ENCODE measurements at regions not wholly inside any gene's neighbourhood (a gene's known extent, or its start where the extent isn't known, plus 50 kb on each side); places are given as distances from the start of the nearest gene placed in this dataset.
"Not testable (repeated sequence)": the region's sequence is repeated elsewhere in the genome, so short reads cannot be mapped to it uniquely, and the experiment has no call there.

DNA sequence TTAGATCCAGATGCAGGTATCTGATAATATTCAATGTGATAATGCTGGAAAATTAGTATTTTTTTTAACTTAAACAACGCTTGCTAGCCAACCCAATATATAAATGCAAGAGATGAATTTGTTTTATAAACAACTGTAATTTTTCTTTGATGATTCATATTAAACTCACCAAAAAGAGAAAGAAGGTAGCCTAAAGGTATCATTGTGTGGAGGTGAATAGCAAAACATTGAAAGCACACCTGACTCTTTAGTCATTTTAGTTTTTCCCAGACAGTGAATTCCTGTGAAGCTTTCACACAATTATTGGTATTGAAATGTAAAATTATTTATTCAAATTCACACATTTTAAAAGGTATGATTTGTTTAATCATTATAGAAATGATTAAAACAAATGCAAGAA is 424.0 kb downstream of the NR4A2 start:
- no peak overlapping the region for H3K4me3 ChIP-seq (ENCODE audit: low read depth, low read length)

DNA sequence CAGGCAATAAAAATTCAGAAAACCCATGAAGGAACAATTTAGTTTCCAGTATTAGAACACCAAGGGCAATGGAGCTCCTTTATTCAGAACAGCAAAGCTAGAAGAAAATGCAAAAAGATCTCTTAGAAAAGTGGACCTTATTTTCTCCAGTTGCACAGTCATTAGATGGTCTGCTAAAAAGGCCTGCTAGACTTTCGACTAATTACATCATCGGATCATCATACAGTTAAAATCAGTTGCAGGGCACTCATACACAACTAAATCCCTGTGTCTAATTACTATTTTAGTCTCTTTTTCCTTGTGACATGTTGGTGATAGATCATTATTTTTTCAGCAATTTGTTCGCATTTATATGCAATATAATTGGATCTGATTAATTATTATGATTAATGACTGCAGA is 425.3 kb downstream of the NR4A2 start:
- H3K4me3 ChIP-seq (ENCODE audit: low read depth, low read length): no peak overlapping the region

DNA sequence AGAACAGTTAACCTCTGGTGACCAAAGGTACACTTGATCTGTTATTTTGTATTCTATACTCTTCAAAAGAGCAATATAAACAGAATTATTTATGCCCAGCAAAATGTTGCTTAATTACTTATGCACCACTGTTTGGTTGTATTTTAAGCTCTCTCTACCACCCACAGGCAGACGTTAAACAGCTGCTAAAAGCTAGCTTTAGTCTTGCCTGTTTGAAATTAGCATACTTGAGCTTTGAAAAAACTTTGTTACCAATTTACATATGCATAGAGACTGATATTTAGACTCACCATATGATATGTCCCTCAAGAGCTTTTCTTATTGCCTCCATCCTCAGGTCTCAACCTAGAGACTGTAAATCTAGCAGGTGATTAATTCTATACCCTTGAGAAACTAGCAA is 426.9 kb downstream of the NR4A2 start:
- H3K4me3 ChIP-seq (ENCODE audit: low read depth, low read length): no peak overlapping the region

DNA sequence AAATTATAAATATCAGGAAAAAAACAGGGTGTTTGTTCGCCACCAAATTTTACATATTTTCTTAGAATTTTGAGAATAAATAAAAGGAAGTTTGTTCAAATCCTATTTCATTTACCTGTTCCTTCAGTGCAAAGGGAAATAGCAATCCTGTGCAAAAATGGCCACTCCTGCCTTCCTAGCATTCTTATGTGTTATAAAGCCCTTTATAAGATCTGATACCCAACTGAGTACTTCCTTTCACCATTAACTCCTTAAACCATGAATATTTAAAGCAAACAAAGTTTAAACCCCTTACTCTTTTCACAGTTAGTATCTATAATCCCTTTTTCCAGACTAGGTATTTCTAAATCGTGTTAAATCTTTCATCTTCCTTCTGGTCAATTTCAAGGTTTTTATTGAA is 427.8 kb downstream of the NR4A2 start:
- H3K4me3 ChIP-seq (ENCODE audit: low read depth, low read length): no peak overlapping the region

DNA sequence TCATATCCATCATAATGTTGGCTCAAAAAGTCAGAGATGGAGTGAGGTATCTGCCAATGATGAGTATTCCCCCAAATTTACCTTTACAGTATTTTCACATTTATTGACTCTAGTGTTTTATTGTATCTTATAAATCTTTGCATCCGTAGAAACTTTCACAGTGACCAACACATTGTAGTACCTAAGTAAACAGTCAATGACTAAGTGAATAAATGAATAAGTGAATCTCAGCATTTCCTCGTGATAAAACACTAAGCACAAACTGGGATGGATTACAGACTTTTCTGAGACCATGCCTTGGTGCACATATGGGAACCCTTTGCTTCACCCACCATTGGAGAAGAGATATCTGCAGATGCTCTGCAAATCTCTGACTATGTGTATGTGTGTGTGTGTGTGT is 429.9 kb downstream of the NR4A2 start:
- no peak overlapping the region for H3K4me3 ChIP-seq (ENCODE audit: low read depth, low read length)

DNA sequence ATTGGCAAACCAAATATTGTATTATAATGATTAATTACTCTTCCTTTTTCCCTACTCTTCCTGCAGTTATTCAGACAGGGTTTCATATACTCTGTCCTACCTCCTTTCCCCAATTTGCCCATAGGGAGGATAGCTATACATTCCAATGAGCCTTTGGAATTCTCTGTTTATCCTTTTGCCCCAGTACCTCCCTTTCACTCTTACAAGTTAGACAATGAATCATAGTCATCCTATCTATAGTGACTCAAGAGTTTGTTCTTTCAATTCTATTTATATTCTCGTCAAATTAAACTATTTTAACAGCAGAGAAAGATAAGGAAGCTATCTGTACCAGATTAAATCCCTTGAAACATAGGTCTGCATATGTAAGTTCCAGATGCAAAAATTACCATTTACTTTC is 437.5 kb downstream of the NR4A2 start:
- no peak overlapping the region for H3K4me3 ChIP-seq (ENCODE audit: low read depth, low read length)

DNA sequence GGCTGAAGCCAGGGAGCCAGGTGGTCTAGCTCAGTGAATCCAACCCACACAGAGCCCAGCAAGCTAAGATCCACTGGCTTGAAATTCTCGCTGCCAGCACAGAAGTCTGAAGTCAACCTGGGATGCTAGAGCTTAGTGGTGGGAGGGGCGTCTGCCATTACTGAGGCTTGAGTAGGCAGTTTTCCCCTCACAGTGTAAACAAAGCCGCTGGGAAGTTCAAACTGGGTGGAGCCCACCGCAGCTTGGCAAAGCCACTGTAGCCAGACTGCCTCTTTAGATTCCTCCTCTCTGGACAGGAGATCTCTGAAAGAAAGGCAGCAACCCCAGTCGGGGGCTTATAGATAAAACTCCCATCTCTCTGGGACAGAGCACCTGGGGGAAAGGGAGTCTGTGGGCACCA is 452.1 kb downstream of the NR4A2 start:
- H3K4me3 ChIP-seq (ENCODE audit: low read depth, low read length): not testable (repeated sequence)

DNA sequence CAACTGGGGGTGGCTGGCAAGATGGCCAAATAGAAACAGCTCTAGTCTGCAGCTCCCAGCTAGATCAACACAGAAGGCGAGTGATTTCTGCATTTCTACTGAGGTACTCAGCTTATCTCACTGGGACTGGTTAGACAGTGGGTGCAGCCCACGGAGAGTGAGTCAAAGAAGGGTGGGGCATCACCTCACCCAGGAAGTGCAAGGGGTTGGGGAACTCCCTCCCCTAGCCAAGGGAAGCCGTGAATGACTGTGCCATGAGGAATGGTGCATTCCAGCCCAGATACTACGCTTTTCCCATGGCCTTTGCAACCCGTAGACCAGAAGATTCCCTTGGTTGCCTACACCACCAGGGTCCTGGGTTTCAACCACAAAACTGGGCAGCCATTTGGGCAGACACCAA is 452.6 kb downstream of the NR4A2 start:
- not testable (repeated sequence) for H3K4me3 ChIP-seq (ENCODE audit: low read depth, low read length)

DNA sequence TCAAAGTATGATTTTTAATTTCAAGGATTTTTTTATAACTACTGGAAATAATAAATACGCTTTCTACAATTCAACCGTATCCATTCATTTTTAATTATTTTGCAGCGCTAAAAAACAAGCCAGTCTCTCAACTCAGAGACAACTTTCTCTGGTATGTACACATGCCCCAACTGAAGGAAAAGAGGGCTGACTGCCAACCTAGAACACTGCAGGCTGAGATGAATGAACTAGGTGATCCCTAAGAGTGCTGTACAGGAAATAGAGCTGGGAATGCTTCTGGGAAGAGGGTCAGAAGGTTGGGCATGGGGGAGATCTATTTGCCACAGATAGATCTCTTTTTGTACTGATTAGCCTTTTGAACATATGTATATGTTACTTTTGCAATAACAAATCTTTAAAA is 460.1 kb downstream of the NR4A2 start:
- no peak overlapping the region for H3K4me3 ChIP-seq (ENCODE audit: low read depth, low read length)

DNA sequence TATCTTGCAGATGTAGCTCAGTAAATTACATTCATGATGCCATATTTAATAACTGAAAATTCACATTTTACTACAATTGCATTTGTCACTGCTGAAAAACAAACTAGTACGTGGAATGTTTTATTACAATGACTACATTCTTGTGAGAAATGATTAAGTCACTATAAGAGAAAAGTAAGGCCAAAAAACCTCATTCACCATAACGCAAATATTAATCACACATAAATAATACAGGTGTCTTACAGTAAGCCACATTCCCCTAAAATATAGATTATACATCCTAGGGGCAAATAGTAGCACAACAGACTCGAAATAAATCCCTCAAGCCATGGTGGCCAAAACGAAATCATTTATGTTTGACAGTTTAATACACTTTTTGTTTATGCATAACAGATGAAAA is 460.6 kb downstream of the NR4A2 start:
- H3K4me3 ChIP-seq (ENCODE audit: low read depth, low read length): no peak overlapping the region

DNA sequence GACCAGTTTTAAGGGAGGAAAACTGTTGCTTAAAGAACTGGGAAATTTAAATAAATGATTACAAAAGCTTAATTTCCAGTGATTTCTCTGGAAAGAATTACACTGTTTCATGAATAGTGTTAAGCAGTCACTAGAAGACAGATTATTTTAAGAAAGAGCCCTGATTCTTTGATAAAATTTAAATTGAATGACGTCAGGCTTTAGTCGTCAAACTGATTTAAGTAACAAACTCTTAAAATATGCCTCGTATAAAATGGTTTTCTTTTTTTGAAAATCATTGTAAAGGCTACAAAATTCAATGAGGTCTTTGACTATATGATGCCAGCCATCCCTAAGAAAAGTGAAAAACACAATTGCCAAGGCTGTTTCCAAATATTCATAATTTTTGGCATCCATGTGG is 465.0 kb downstream of the NR4A2 start:
- no peak overlapping the region for H3K4me3 ChIP-seq (ENCODE audit: low read depth, low read length)

DNA sequence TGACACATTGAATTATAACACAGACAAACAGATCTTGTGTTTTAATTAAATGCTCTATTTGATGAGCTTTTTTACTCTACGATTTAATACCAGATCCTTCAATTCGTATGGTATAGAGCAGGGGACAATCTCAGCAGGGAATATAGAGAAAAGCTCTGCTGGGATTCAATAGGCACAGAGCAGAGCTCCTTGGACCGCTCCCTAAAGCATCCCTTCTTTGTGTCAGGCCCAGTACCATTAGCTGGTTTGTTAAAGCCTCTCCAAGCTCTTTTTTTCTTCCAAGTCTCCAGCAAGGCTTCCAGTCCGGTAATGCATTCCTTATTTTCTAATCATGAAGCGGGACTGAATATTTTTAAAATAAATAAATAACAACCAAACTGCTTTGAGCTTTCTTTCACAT is 466.0 kb downstream of the NR4A2 start:
- H3K4me3 ChIP-seq (ENCODE audit: low read depth, low read length): no peak overlapping the region

DNA sequence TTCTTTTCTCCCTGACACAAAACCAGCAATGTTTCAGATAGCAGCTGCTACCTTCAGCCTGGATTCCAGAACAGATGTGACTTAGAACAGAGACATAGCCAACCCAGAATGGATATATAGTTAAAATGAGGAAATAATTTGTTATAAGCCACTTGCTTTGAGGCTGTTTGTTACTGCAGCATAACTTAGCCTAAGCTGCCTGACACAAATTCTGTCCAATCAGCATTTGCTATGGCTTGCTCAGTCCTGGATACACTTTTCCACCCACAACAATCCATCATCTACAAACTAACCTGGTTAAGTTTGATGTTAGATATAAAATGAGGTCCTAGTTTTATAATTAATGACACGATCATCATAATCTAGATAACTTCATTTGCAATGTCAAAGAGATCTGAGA is 480.4 kb downstream of the NR4A2 start:
- no peak overlapping the region for H3K4me3 ChIP-seq (ENCODE audit: low read depth, low read length)

DNA sequence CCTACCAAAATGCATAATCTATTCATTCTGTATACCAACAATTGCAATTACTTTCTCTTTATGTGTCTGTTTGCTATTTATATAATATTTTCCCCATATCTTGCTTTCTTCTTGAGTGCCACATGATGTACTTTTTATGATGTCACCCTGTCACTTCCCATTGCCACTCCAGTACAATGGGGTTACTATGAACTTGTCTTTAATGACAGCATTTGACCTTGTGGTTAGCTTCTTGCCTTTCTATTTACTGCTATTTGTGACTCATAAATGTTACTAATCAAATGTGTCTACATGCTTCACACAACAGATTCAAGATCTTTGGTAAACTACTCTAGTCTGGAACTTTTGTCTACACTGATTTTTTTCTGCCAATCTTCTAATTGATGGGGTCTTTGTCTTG is 486.3 kb downstream of the NR4A2 start:
- H3K4me3 ChIP-seq (ENCODE audit: low read depth, low read length): no peak overlapping the region

DNA sequence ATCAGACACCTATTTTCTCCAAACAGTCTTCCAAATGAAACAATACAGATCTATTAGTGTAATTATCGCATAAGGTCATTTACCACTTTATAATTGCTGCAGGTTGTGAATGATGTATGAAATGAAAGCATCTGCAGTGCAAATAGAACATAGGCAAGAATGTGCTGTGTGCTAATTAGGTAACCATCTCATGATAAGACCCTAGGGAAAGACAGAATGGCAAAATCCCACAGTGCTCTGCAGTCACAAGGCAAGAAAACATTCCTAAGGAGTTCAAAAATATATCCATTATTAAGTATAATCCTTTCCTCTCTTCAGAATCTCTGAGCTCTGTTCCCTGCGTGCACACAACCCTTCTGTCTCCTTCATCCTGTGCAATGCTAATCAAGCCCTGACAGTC is 488.1 kb downstream of the NR4A2 start:
- no peak overlapping the region for H3K4me3 ChIP-seq (ENCODE audit: low read depth, low read length)

DNA sequence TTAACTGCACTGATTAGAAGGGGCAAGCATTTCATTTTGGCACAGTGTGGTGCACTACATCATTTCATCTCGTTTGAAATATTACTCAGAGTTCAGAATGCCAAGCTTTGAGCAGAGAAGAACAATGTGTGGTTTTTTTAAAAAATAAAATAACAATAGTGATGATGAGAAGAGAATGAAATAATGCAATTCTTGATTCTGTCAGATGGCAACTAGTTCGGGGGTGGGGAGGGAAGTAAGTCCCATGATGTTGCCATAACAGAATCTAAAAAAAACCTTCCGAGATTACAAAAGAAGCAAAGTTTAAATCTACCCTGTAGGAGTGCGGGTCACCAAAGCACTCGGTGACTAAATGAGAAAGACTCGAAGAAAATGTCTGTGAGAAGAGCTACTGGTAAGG is 490.4 kb downstream of the NR4A2 start:
- H3K4me3 ChIP-seq (ENCODE audit: low read depth, low read length): no peak overlapping the region

DNA sequence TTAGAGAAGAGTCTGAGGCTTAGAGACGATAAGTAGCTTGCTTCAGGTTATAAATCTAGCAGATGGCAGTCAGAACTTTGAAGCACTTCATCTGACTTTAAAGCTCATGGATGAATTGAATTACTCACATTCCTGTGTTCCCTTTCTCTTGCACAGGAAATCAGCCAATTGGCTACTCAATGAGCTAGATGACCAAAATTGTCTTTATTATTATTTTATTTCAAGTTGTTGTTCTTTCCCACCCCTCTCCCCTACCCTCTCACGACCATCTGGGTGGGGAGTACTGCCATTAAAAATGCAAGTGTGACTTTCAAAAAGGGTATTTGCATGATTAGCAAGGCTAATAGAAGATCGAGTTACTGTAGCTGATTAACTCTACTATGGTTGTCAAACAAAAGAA is 491.1 kb downstream of the NR4A2 start:
- H3K4me3 ChIP-seq (ENCODE audit: low read depth, low read length): no peak overlapping the region

DNA sequence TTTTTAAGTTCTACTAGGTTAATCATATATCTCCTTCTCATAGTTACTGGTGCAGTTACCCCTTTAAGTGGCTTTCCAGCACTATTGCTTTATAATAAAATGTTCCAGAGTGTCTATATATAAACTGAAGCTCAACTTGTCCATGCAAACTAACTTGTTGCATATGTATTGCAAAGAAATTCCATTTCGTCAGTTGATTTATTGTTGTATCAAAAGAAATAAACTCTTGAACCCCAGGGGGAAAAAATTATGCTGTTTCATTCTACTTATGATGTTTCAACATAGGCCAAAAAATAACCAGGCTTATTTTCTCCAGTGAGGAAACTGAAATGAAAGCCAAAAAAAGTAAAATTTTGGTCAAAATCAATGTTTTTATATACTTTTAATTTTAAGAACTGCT is 491.9 kb downstream of the NR4A2 start:
- no peak overlapping the region for H3K4me3 ChIP-seq (ENCODE audit: low read depth, low read length)

DNA sequence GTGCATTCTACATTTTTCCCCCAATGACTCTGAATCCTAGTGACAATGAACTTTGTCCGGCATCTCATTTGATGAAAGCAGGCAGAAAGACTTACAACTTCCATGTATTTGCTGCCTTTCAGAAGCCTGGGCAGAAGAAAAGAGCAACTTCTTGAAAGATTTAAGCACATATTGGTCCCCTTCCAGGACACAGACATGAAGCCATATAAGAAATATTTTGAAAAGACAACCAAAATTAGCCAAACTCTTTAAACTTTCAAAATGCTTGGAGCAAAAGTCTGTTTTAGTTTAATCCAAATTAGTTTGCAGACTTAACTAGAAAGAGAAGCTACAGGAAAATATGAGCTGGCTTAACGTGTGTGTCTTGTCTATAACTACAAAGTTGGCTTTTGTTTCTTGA is 492.5 kb downstream of the NR4A2 start:
- no peak overlapping the region for H3K4me3 ChIP-seq (ENCODE audit: low read depth, low read length)

DNA sequence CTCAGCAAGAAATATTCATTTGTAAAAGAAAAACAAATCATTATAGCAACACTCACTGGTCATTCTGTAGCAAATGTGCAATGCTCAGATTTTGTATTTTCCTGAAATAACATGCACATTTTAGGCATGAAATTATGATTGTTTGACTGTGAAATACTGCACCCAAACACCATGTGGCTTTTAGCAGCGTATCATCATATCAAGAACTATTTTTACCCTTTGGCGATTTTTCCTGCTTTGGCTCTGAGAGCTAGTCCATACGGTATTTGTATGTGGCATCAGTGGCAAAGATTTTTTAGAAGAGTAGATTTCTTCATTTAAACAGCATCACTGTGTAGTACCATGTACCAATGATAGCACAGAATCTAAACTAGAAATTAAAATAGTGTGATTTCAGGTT is 493.1 kb downstream of the NR4A2 start:
- no peak overlapping the region for H3K4me3 ChIP-seq (ENCODE audit: low read depth, low read length)

DNA sequence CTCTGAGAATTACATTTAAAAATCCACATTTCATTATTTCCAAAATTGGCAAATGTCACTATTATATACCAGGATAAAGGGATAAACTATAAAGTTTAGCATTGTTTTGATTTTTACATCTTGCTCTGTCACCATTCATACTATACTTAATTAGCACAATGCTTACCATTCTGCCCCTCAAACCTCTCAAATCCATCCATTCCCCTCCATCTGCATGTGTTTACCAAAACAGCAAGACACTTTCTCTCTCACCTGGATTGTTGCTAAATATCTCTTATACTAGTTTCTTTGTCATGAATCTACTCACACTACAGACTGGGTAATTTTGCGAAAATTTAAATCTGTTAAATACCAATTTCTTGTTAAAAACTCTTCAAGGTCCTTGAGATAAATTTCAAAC is 496.1 kb downstream of the NR4A2 start:
- no peak overlapping the region for H3K4me3 ChIP-seq (ENCODE audit: low read depth, low read length)

DNA sequence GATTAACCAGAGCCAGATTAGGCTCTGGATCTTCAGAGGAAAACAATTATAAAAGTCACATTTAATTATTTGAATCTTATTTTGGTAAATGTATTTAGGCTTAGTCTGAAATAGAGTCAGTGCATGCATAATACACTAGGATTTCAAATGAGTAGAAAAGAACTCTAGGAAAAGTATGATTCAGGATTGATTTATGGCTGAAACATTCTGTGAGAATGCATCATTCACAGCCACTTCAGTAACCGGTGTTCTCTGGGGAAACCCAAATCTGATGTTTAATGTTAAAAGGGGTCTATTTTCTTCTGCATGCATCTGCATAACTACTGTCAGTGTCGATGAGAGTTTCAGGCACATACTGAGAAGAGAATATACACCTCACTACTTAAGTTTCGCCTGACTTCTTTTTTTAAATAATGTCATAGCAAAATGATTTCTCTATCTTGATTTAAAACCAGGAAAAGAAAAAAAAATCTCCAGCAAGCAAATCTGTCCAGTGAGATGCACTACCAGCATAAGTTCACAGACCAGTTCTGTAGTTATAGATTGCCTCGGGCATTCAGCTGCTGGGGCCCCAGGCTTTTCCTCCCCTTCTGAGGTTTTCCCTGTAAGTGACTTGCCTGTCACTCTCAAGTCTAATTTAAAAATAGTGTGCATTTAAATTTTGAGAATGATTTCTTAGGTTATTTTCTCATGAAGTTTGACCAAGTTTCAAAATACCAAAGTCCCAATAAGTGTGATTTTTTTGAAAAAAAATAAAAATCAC is 501.5 kb downstream of the NR4A2 start:
- no peak overlapping the region for H3K4me3 ChIP-seq (ENCODE audit: low read depth, low read length)

DNA sequence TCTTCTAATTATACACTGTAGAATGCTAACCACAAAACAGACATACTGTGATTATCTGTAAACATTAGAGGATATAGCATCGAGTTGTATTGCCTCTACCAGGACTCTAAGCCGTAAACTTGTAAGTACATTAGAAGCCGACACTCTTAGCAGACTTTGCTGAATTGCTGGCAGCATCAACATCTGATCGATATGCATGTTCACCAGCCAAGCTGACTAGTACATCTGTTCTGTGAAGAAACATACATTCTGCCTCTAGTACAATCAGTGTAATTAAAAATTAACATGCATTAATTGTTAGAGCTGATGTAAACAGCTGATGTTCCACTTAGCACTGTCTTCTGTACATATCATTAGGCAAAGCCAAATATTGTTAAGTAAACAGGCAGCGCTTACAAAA is 502.2 kb downstream of the NR4A2 start:
- no peak overlapping the region for H3K4me3 ChIP-seq (ENCODE audit: low read depth, low read length)

Measured in iPS-11a (cell line).